Fibroblast of skin of back (primary cell): ENCODE measurements at regions not wholly inside any gene's neighbourhood (a gene's known extent, or its start where the extent isn't known, plus 50 kb on each side); places are given as distances from the start of the nearest gene placed in this dataset.
"Not testable (repeated sequence)": the region's sequence is repeated elsewhere in the genome, so short reads cannot be mapped to it uniquely, and the experiment has no call there.

ENCODE experiments used
- DNase-seq: peaks from one replicate; pipeline ENCODE4 v3.0.0-alpha.2; 2013

- no peak for DNase-seq
Measured at GRCh38 chr6:63022631-63023030, 188.6 kb upstream of the FKBP1C start.

- DNase-seq: no peak
Measured at GRCh38 chr6:63023726-63024125, 187.5 kb upstream of the FKBP1C start.

- no peak for DNase-seq
Measured at GRCh38 chr6:63049216-63049615, 162.1 kb upstream of the FKBP1C start.

GRCh38 chr6:63053206-63053605, 158.1 kb upstream of the FKBP1C start:
- DNase-seq: not testable (repeated sequence)

- no peak for DNase-seq
Measured at GRCh38 chr6:63058601-63059000, 152.7 kb upstream of the FKBP1C start.

- DNase-seq: no peak
Measured at GRCh38 chr6:63063631-63064271, 147.5 kb upstream of the FKBP1C start.

GRCh38 chr6:63066055-63066704, 145.1 kb upstream of the FKBP1C start:
- DNase-seq: no peak

- DNase-seq: no peak
Measured at GRCh38 chr6:63094947-63095346, 116.3 kb upstream of the FKBP1C start.

GRCh38 chr6:63097222-63097621, 114.0 kb upstream of the FKBP1C start:
- DNase-seq: no peak

- DNase-seq: no peak
Measured at GRCh38 chr6:63098789-63099188, 112.5 kb upstream of the FKBP1C start.

- no peak for DNase-seq
Measured at GRCh38 chr6:63099772-63100459, 111.4 kb upstream of the FKBP1C start.

- no peak for DNase-seq
Measured at GRCh38 chr6:63114610-63115211, 96.6 kb upstream of the FKBP1C start.

- no peak for DNase-seq
Measured at GRCh38 chr6:63121166-63121565, 90.1 kb upstream of the FKBP1C start.

GRCh38 chr6:63140114-63140513, 71.2 kb upstream of the FKBP1C start:
- DNase-seq: no peak

GRCh38 chr6:63140692-63141318, 70.5 kb upstream of the FKBP1C start:
- no peak for DNase-seq

GRCh38 chr6:63149730-63150129, 61.5 kb upstream of the FKBP1C start:
- DNase-seq: no peak

- DNase-seq: no peak
Measured at GRCh38 chr6:63154535-63154934, 56.7 kb upstream of the FKBP1C start.
